Colon (tissue), 2 donors: ENCODE measurements at regions not wholly inside any gene's neighbourhood (a gene's known extent, or its start where the extent isn't known, plus 50 kb on each side); places are given as distances from the start of the nearest gene placed in this dataset.

Experiments
- FAIRE-seq: peaks from 2 replicates; lab custom pipeline; 2012; peaks lifted over from hg19 to GRCh38; lab: Jason Lieb, UNC
- donor health status: control.
- donor health status: control.

DNA sequence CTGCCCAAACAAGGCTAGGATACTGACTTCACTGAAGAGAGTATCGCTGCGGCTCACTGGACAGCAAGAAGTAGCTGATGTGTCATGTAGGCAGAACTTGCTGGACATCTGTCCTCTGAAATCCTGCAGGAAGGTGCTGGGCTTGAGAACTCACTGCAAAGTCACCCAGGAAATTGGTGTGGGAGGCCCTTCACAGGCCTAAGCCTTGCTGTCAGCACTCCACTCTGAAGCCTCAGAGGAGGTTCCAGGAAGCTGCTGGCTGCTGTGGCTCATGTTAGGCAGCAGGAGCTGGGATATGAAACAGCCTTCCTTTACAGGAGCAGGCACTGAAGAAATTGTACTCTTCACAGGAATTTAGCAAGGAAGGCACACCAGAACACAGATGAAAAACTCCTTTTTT lies 88.3 kb upstream of the CCDC68 start:
- no peak for FAIRE-seq

DNA sequence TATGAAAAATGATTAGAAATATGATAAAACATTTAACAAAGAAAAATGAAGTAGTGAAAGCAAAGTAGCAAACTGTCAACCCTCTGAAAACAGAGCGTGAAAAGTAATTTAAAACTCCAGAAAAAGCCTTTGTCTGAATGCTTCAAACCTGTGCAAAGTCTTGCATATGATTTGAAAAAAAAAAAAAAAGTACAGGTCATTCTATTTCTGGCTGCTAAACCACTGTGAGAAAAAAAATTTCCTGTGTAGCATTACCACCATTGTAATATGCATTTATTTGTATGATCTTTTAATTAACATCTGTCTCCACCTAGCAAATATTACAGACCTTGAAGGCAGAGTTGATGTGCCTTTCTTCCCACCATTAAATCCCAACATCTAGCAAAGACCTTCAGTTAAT lies 82.1 kb upstream of the CCDC68 start:
- no peak for FAIRE-seq

DNA sequence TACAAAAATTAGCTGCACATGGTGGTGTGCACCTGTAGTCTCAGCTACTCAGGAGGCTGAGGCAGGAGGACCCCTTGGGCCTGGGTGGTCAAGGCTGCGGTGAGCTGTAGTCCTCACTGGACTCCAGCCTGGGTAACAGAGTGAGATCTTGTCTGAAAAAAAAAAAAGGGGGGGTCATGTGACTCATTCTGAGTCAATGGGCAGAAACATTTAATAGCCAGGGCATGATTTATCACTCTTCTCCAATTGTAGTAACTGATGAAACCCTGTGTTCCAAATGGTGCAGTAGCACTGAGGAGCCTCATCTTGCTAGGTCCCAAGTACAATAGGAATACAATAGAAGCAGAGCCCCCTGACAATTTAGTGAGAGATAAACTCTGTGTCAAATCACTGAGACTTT lies 78.9 kb upstream of the CCDC68 start:
- FAIRE-seq: no peak

DNA sequence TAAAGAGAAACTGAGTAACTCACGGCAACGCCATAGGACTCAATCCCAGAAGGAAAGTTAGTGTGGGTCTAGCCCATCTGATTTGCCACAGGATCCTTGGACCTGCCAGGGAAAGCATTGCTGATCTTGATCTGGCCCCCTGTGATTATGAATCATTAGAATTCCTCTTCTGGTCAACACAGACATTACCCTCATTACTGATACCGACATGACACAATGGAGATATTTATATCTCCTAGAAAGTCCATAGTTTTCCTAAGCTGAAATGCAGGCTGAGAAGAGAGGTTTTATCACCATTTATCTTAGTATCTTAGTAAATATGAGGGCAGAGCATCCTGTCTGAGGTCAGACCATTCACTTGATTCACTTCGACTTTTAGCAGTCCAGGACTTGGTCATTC lies 75.5 kb upstream of the CCDC68 start:
- no peak for FAIRE-seq

DNA sequence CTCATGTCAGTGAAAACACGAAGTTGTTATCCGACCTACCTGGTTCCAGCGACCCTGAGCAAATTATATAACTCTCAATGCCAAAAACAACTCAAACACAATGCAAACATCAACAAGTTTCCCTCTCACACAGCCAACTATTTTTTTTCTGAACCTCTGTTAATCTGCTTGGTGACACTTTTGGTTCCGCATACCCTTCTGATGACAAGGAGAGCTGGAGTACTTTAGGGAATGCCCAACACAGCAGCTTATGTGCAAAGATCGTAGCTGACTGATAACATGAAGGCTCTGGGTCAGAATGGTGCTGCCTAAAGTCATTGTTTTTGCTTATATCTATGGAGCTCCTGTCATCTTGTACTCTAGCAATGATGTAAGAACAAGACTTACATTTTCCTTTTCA lies 72.7 kb upstream of the CCDC68 start:
- no peak for FAIRE-seq

DNA sequence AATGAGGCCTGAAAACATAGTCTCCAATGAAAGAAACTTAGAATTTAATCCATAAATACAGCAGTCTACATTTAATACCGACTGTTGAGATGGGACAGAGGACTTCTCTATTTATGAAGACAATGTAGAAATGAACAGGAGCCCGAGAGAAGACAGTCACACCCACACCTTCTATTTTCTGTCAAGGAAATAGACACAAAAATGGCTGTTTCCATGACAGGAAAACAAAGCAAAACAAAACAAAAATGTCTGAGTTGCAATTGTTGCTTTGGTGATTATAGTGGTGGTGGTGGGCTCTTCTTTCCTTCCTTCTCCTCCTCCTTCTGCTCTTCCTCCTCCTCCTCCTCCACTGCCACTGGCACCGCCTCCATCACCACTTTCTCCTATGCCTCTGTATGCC lies 72.3 kb upstream of the CCDC68 start:
- no peak for FAIRE-seq

DNA sequence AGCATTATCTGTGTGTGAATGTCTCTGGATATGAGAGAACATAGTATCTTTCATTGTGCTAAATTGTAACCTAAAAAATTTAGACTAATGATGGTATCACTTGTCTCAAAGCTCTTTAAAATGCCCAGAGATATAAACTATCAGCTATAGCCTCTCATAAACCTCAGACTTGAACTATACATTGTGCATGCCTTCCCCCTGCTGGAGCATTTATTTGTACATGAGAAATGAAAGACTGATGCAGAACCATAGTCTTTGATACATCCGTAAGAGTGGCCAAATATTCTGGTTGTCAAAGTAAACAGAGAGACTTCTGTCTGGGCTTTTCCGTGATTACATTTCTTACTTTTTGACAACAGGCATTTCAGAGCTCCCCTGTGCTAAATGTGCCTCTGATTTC lies 71.9 kb upstream of the CCDC68 start:
- FAIRE-seq: no peak

DNA sequence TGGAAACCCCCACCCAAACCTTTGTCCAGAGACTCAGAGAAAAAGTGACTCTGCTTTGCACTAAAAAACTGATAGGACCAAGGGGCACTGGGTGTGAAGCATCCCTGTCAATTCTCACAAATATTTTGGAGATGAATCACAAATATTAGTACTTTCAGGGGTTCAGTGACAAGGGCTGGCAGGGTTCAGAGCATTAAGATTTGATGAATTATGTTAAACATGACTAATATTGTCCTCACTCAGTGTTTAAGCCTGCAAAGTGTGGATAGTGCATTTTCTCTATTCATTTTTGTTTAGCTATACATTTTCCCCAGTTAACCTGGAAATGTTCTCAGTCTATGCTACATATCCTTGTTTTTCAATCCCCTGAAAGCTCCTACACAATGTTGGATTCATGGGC lies 65.3 kb upstream of the CCDC68 start:
- no peak for FAIRE-seq

DNA sequence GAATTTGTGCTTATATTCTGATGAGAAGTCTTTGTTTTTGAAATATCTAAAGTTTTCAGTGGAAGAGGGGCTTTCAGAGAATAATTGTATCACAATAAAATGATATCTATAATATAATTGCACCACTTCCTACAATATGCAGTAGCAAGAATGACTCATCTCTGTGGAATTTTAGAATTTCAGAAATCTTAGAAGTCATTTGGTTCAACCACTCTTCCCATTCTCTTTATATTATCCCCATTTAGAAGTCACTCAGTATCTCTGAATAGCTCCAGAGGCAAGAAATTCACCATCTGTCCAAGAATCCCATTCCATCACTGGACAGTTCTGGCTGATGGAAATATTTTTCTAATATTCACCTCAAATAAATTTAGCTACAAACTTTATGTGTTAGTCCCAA lies 59.3 kb upstream of the CCDC68 start:
- FAIRE-seq: peak; percentile 31

DNA sequence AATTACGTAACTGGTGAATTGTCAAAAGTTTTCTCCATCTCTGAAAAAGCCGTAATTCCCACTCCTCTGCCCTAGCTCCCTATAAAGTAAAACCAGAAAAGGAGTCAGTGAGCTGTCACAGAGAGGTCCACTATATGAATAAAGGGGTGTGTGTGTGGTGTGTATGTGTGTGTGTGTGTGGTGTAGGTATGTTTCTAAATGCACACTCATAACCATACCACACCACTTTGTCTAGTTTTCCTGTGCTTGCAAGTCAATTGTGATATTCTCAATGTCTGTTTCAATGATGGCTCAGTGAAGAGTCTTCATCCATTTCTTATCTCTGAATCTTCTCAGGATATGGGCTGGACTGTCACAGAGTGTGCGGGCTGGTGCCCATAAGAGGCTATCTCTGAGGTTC lies 54.8 kb upstream of the CCDC68 start:
- FAIRE-seq: no peak

DNA sequence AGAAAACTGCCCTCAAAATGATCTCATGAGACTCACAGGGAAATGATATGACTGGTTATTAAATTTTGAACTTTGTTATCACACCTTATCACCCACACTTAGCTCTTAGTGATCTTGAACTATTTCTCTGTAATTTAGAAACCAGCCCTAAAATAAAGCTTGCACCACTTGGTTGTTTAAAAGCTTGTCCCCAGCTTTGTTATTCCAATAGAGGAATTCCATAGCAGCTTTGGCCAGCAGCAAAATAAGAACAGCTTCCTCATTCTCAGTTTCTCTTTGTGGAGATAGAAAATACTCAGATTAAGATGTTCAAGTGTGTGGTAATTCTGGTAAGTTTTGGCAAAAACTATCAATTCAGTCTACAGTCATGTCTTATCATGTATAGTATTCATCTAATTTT lies 54.4 kb upstream of the CCDC68 start:
- FAIRE-seq: no peak

DNA sequence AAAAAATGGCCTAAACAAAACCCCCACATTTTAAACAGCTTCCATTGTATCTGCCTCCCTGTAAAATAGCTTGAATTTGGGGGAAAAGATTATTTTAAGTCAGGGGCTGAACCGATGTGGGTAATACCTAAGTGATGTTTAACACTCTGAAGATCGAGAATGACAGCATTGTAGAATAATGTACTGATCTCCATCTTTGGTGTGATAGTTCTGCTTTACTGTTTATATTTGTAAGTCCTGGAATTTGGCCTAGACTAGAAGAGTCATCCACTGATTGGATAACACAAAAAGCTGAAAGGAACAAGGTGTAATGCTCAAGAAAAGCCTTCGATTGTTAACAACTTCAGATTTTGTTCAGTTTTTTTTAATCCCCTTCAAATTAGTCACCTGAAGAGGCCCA lies 53.8 kb upstream of the CCDC68 start:
- no peak for FAIRE-seq

DNA sequence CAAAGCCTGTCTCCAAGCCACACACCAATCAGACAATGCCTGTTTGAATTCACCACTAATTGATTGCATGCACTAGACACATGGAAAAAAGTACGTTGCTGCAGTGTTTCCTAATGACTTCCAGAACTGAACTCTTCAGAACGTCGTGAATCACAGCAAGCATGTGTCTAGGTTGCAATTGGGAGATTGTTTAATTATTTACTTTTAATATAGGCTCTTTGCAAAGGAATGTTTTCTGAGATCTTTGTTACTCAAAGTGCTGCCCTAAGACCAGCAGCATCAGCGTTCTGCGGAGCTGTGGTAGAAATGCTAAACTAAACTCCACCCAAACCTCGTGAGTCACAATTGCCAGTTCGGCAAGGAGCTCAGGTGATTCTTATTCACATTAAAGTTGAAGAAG lies 52.7 kb upstream of the CCDC68 start:
- no peak for FAIRE-seq
